DMS 273 treated with DMSO at 0.1 percent for 48 hours (cell line): ENCODE measurements at regions not wholly inside any gene's neighbourhood (a gene's known extent, or its start where the extent isn't known, plus 50 kb on each side); places are given as distances from the start of the nearest gene placed in this dataset.
A peak's percentile ranks its signal among the peaks of the same experiment; 100 is the strongest.
"Not testable (repeated sequence)": the region's sequence is repeated elsewhere in the genome, so short reads cannot be mapped to it uniquely, and the experiment has no call there.

ENCODE experiments used
- DNase-seq: peaks from one replicate; lab custom pipeline; 2025; lab: John Stamatoyannopoulos, UW

GRCh38 chr7:10268034-10268433 lies 705.6 kb upstream of the PHF14 start:
- no peak for DNase-seq

GRCh38 chr7:10282909-10283308 lies 690.8 kb upstream of the PHF14 start:
- no peak for DNase-seq

GRCh38 chr7:10284001-10284400 lies 689.7 kb upstream of the PHF14 start:
- no peak for DNase-seq

- no peak for DNase-seq
These were observed 674.3 kb upstream of the PHF14 start for GRCh38 chr7:10299384-10299783.

GRCh38 chr7:10300577-10300976 lies 673.1 kb upstream of the PHF14 start:
- DNase-seq = no peak

GRCh38 chr7:10308276-10308675 lies 665.4 kb upstream of the PHF14 start:
- DNase-seq = no peak

- DNase-seq = no peak
These were observed 660.7 kb upstream of the PHF14 start for GRCh38 chr7:10312942-10313341.

GRCh38 chr7:10315881-10316280 lies 657.8 kb upstream of the PHF14 start:
- no peak for DNase-seq

GRCh38 chr7:10316488-10316887 lies 657.2 kb upstream of the PHF14 start:
- DNase-seq = no peak

- DNase-seq = no peak
These were observed 648.3 kb upstream of the PHF14 start for GRCh38 chr7:10325395-10325794.

- no peak for DNase-seq
These were observed 630.6 kb upstream of the PHF14 start for GRCh38 chr7:10343108-10343507.

GRCh38 chr7:10346032-10346431 lies 627.6 kb upstream of the PHF14 start:
- no peak for DNase-seq

GRCh38 chr7:10355816-10356215 lies 617.9 kb upstream of the PHF14 start:
- DNase-seq = no peak

GRCh38 chr7:10360050-10360449 lies 613.6 kb upstream of the PHF14 start:
- DNase-seq = no peak

GRCh38 chr7:10401793-10402192 lies 571.9 kb upstream of the PHF14 start:
- no peak for DNase-seq

- DNase-seq = peak; percentile 7
These were observed 561.2 kb upstream of the PHF14 start for GRCh38 chr7:10412422-10413019.

GRCh38 chr7:10418985-10419384 lies 554.7 kb upstream of the PHF14 start:
- no peak for DNase-seq

GRCh38 chr7:10429031-10429430 lies 544.6 kb upstream of the PHF14 start:
- no peak for DNase-seq

GRCh38 chr7:10429511-10429910 lies 544.2 kb upstream of the PHF14 start:
- DNase-seq = no peak

GRCh38 chr7:10436302-10436701 lies 537.4 kb upstream of the PHF14 start:
- DNase-seq = no peak

GRCh38 chr7:10439027-10439426 lies 534.6 kb upstream of the PHF14 start:
- DNase-seq = no peak

- DNase-seq = no peak
These were observed 517.7 kb upstream of the PHF14 start for GRCh38 chr7:10455936-10456335.

- no peak for DNase-seq
These were observed 513.2 kb upstream of the PHF14 start for GRCh38 chr7:10460474-10460873.

GRCh38 chr7:10463701-10464100 lies 510.0 kb upstream of the PHF14 start:
- no peak for DNase-seq

- not testable (repeated sequence) for DNase-seq
These were observed 508.1 kb upstream of the PHF14 start for GRCh38 chr7:10465536-10465935.
